Kidney (tissue), 13 donors: ENCODE measurements at regions not wholly inside any gene's neighbourhood (a gene's known extent, or its start where the extent isn't known, plus 50 kb on each side); places are given as distances from the start of the nearest gene placed in this dataset.

Experiments
- DNase-seq, 5 donors: peaks; one replicate each; pipeline ENCODE4 v3.0.0-alpha.2; 2013 to 2020
- FAIRE-seq: peaks from 2 replicates; lab custom pipeline; 2012; peaks lifted over from hg19 to GRCh38; lab: Jason Lieb, UNC
- H3K27ac ChIP-seq, 2 donors: one replicate each; pipeline ENCODE4 v1.7.0; 2013; ENCODE audit warnings: low read depth in 2 of 2, low read length in 2 of 2, inconsistent platforms in 1 of 2
- H3K27me3 ChIP-seq: one replicate; pipeline ENCODE4 v1.7.1; 2013; ENCODE audit warnings: low read length, inconsistent platforms; ENCODE audit not compliant: control insufficient read depth, insufficient read depth
- H3K36me3 ChIP-seq, 3 donors: one replicate each; pipeline versions ENCODE4 v1.7.0 to v1.7.1; 2013; ENCODE audit warnings: low read length in 3 of 3, control low read depth in 1 of 3, inconsistent platforms in 1 of 3; ENCODE audit not compliant: insufficient read depth in 3 of 3, control insufficient read depth in 2 of 3
- H3K4me1 ChIP-seq, 3 donors: one replicate each; pipeline versions ENCODE4 v1.7.0 to v1.7.1; 2013; ENCODE audit warnings: low read length in 3 of 3, inconsistent platforms in 1 of 3, low read depth in 1 of 3; ENCODE audit not compliant: control insufficient read depth in 2 of 3, insufficient read depth in 2 of 3
- H3K4me3 ChIP-seq, 3 donors: one replicate each; pipeline versions ENCODE4 v1.7.0 to v1.8.1; 2013; ENCODE audit warnings: low read length in 3 of 3, control low read depth in 1 of 3, inconsistent platforms in 1 of 3
- H3K9ac ChIP-seq, 3 donors: one replicate each; pipeline versions ENCODE4 v1.7.0 to v1.7.1; 2013; ENCODE audit warnings: low read length in 3 of 3, control low read depth in 1 of 3, inconsistent platforms in 1 of 3
- H3K9me3 ChIP-seq, 3 donors: one replicate each; pipeline versions ENCODE4 v1.7.0 to v1.7.1; 2013; ENCODE audit warnings: low read length in 3 of 3, control low read depth in 1 of 3, inconsistent platforms in 1 of 3; ENCODE audit not compliant: control insufficient read depth in 2 of 3, insufficient read depth in 1 of 3
- CTCF ChIP-seq: IDR thresholded peaks from 3 replicates; pipeline ENCODE4 v1.5.1; 2012; ENCODE audit warnings: mild to moderate bottlenecking, moderate library complexity, borderline replicate concordance; ENCODE audit not compliant: insufficient read depth; ENCODE audit errors: extremely low read depth
- intact Hi-C: fragments of 100-400 bp; cut with DNase I; formaldehyde crosslinking; loops from one replicate; pipeline ENCODE4 v1.11.1; 2022
- donor health status: control.
- donor health status: control.
- donor health status: control.
- donor health status: control.
- donor health status: control.
- donor health status: DM: yes; HTN: yes; CAD: no.
- donor health status: Normal renal cell carcinoma (clear cell type).

- Histone ChIP-seq H3K4me3 (no peak overlapping the region), H3K27ac (no peak overlapping the region), H3K9ac (no peak overlapping the region), H3K9me3 (no peaks in the 10 kb centered on the region), H3K4me1 (no peaks in the 10 kb centered on the region), H3K36me3 (no peaks in the 10 kb centered on the region), H3K27me3 (no peaks in the 10 kb centered on the region)
- no peak for TF ChIP-seq CTCF
- intact Hi-C loops = no loop called here
- no peak for DNase-seq
- FAIRE-seq = no peak
Observed at GRCh38 chr11:4197112-4197511, 102.5 kb downstream of the RRM1 start.

GRCh38 chr11:4195909-4196308 is 101.3 kb downstream of the RRM1 start:
- FAIRE-seq = no peak

GRCh38 chr11:4194889-4195288 is 100.3 kb downstream of the RRM1 start:
- no peak for TF ChIP-seq CTCF
- no peak for DNase-seq
- Histone ChIP-seq H3K9ac (no peak overlapping the region), H3K4me3 (no peak overlapping the region), H3K9me3 (no peaks in the 10 kb centered on the region), H3K27me3 (no peaks in the 10 kb centered on the region), H3K36me3 (no peaks in the 10 kb centered on the region), H3K27ac (no peak overlapping the region), H3K4me1 (no peaks in the 10 kb centered on the region)
- FAIRE-seq = no peak
- intact Hi-C loops = no loop called here

More at GRCh38 chr11:4195909-4196308, 101.3 kb downstream of the RRM1 start:
- no peaks in the 10 kb centered on the region for H3K9me3 ChIP-seq
- H3K4me3 ChIP-seq = no peak overlapping the region
- no peaks in the 10 kb centered on the region for H3K4me1 ChIP-seq
- H3K27me3 ChIP-seq = no peaks in the 10 kb centered on the region
- H3K36me3 ChIP-seq = no peaks in the 10 kb centered on the region
- H3K9ac ChIP-seq = no peak overlapping the region
- DNase-seq = no peak
- TF ChIP-seq CTCF = no peak
- intact Hi-C loops = no loop called here
- H3K27ac ChIP-seq = no peak overlapping the region

- intact Hi-C loops = no loop called here
- DNase-seq = peak in 1 of 5 donors; percentile 50
Observed at GRCh38 chr11:4191031-4191571, 96.5 kb downstream of the RRM1 start.

More at GRCh38 chr11:4191031-4191571, 96.5 kb downstream of the RRM1 start:
- H3K4me1 ChIP-seq = peaks cover 0 to 3% (median 2%) of the 10 kb centered on the region in 3 donors
- no peak overlapping the region for H3K9ac ChIP-seq
- FAIRE-seq = no peak
- H3K36me3 ChIP-seq = no peaks in the 10 kb centered on the region
- H3K27ac ChIP-seq = no peak overlapping the region
- H3K4me3 ChIP-seq = no peak overlapping the region
- TF ChIP-seq CTCF = no peak
- no peaks in the 10 kb centered on the region for H3K9me3 ChIP-seq
- no peaks in the 10 kb centered on the region for H3K27me3 ChIP-seq
